Omental fat pad (tissue), 3 donors: ENCODE measurements at regions not wholly inside any gene's neighbourhood (a gene's known extent, or its start where the extent isn't known, plus 50 kb on each side); places are given as distances from the start of the nearest gene placed in this dataset.

Source experiments
- ATAC-seq: fragments of 150-250 bp; one replicate; pipeline ENCODE4 v1.9.1; 2016; ENCODE audit warnings: mild to moderate bottlenecking, moderate library complexity; ENCODE audit not compliant: low FRiP score
- DNase-seq: peaks from one replicate; pipeline ENCODE4 v3.0.0-alpha.2; 2019; ENCODE audit warnings: low spot score
- CTCF ChIP-seq, 3 donors: fragments of 450-650 bp; IDR thresholded peaks; one replicate each; pipeline ENCODE4 v1.5.1; 2016 to 2017; ENCODE audit warnings: antibody characterized with exemption in 3 of 3, mild to moderate bottlenecking in 3 of 3, moderate library complexity in 2 of 3

DNA sequence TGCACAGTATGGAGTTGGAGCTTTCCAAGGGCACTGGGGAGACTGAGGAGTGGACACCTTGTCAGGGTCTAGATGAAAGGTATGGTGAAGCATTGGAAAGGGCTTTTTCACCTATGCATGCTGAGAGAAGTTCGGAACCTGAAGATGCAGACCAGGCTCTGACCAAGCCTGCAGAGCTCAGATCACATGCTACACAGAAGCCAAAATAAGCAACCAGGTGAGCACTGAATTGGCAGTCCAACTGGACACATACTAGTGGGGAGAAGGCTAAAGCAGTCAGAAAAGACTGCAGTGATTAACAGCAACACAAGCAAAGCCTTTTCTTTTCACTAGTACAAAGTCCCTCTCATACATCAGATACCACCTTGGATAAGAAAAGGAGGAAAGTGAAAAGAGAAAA, 238.3 kb upstream of the PLSCR5 start:
- ATAC-seq (no peak), DNase-seq (no peak)
- TF ChIP-seq CTCF (IDR thresholded peaks at IDR 0.05): no peak

DNA sequence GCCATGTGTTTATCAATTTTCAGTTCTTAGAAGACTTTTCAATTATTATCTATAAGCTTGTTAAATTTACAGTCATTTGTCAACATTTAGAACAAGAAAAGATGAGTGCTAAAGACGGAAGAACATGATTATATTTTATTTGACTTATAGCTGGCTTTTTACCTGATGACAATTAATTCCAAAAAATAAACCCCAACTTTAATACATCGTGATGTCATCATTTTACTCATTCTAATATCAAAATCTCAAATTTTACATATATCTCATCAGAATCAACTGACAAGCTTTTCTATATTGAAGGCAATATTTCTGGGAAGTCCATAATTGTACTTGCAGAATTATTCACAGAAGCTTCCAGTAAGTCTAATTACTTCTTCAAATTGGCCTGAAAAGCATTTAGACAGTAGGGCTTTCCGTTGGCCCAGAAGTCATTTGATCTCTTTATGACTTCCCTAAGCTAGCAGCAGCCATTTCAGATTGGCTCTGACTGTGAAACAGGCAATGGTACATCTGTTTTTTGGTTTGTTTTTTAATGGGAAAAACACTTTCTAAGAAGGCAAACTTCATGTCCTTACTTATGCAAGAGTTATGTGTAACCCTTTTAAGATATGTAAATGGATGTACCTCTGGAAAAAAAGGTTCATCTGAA, 234.7 kb upstream of the PLSCR5 start:
- TF ChIP-seq CTCF (IDR thresholded peaks at IDR 0.05): no peak
- DNase-seq (no peak), ATAC-seq (no peak)

DNA sequence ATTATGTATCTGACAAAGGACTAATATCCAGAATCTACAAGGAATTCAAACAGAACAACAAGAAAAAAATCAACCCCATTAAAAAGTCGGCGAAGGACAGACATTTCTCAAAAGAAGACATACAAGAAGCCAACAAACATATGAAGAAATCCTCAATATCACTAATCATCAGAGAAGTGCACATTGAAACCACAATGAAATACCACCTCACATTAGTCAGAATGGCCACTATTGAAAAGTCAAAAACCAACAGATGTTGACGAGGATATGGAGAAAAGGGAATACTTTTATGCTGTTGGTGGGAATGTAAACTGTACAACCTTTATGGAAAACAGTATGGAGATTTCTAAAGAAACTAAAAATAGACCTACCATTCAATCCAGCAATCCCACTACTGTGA, 233.1 kb upstream of the PLSCR5 start:
- no peak for TF ChIP-seq CTCF (IDR thresholded peaks at IDR 0.05)
- no peak for DNase-seq
- no peak for ATAC-seq

GRCh38 chr3:146834917-146835316, 229.8 kb upstream of the PLSCR5 start:
- no peak for DNase-seq
- TF ChIP-seq CTCF (IDR thresholded peaks at IDR 0.05): no peak
- ATAC-seq: no peak

DNA sequence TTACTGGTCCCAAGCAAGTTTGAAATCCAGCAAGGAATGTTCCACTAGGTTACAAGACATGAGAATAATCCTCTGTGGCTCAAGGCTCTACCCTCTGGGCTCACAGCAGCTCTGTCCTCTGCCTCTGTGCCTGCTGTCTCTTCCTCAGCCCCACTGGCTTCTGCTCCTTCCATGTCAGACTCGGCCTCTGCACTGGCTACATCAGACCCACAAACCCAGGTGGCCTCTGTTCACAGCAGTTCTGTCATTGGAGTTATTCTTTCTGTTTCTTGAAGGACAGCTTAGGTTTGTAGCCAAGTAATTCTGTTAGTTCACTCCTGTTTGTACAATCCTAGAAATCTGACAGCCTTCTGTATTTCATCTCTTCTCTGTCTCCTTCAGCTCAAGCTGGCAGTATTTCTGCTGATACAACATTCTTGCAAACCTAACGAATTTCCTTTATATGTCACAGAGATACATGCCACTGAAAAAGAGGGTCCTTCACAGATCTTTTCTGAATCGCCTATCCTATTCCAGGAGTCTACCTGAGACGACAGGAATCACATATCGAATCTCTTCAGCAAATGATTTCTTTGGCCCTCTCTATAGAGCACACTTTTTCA, 227.8 kb upstream of the PLSCR5 start:
- ATAC-seq (no peak), DNase-seq (no peak)
- TF ChIP-seq CTCF (IDR thresholded peaks at IDR 0.05): no peak

- ATAC-seq (no peak), DNase-seq (no peak)
- no peak for TF ChIP-seq CTCF (IDR thresholded peaks at IDR 0.05)
Observed at GRCh38 chr3:146831659-146832058, 226.5 kb upstream of the PLSCR5 start.

GRCh38 chr3:146830231-146830630, 225.1 kb upstream of the PLSCR5 start:
- ATAC-seq (no peak), DNase-seq (no peak)
- no peak for TF ChIP-seq CTCF (IDR thresholded peaks at IDR 0.05)
